ENCODE measurements at regions not wholly inside any gene's neighbourhood (a gene's known extent, or its start where the extent isn't known, plus 50 kb on each side); places are given as distances from the start of the nearest gene placed in this dataset.

- no peaks in the 10 kb centered on the region for H3K4me1 ChIP-seq (ENCODE audit: insufficient read depth, low read length)
- no peak overlapping the region for H4K8ac ChIP-seq (replicated peaks; ENCODE audit: insufficient read length, low read depth, low read length)
- H3K23ac ChIP-seq (ENCODE audit: insufficient read length, low read depth, low read length), result no peak overlapping the region
- H3K14ac ChIP-seq (ENCODE audit: insufficient read depth, low read length), result no peak overlapping the region
- H3K9me3 ChIP-seq (ENCODE audit: control insufficient read depth, low read depth, low read length), result no peaks in the 10 kb centered on the region
- H3K27ac ChIP-seq (ENCODE audit: insufficient read length, low read depth, low read length), result no peak overlapping the region
- H3K27me3 ChIP-seq (ENCODE audit: insufficient read depth, low read length), result no peaks in the 10 kb centered on the region
- H3K79me2 ChIP-seq (ENCODE audit: insufficient read depth, low read length), result no peaks in the 10 kb centered on the region
- no peak overlapping the region for H3K4me3 Mint-ChIP-seq
- no peak overlapping the region for H2BK20ac ChIP-seq (ENCODE audit: low read depth, low read length, poor library complexity, severe bottlenecking)
- no peak overlapping the region for H3K9ac ChIP-seq (ENCODE audit: extremely low read depth, insufficient read length, low read length)
- no peak overlapping the region for H2BK5ac ChIP-seq (ENCODE audit: insufficient read length, low read length)
- no peak overlapping the region for H4K91ac ChIP-seq (ENCODE audit: insufficient read length, low read depth, low read length)
- H3K4ac ChIP-seq (ENCODE audit: low read depth, low read length), result no peak overlapping the region
- no peak overlapping the region for H2AK5ac ChIP-seq (ENCODE audit: insufficient read length, low read length)
- no CpG with 5 or more reads among the region's 2 CpGs for WGBS (ENCODE audit: extremely low coverage, insufficient read length, low lambda C conversion rate)
- H3K4me1 Mint-ChIP-seq, result peaks cover 8 to 17% of the 10 kb centered on the region in 2 experiments; a peak in 3 of 4 replicates
- no peaks in the 10 kb centered on the region for H3K9me3 Mint-ChIP-seq
- H3T11ph ChIP-seq (ENCODE audit: low read length), result no peak overlapping the region
- no peaks in the 10 kb centered on the region for H3K79me1 ChIP-seq (ENCODE audit: insufficient read depth, low read depth, low read length, poor library complexity, severe bottlenecking)
- no peaks in the 10 kb centered on the region for H3K23me2 ChIP-seq (ENCODE audit: insufficient read length, low read depth, low read length, poor library complexity, severe bottlenecking)
- H2BK120ac ChIP-seq (ENCODE audit: low read depth, low read length, poor library complexity, severe bottlenecking), result no peak overlapping the region
- no peak for DNase-seq
- no peak overlapping the region for H3K18ac ChIP-seq (ENCODE audit: insufficient read length, low read depth, low read length)
- no peak overlapping the region for H2AFZ ChIP-seq (ENCODE audit: low read length)
- H3K56ac ChIP-seq (ENCODE audit: insufficient read length, low read depth, low read length), result no peak overlapping the region
- TF ChIP-seq CTCF (conservative IDR thresholded peaks at IDR 0.05), result no peak
- H4K5ac ChIP-seq (ENCODE audit: insufficient read length, low read depth, low read length), result no peak overlapping the region
- H4K20me1 ChIP-seq (ENCODE audit: control insufficient read depth, insufficient read depth, insufficient read length), result no peaks in the 10 kb centered on the region
- H3K27ac Mint-ChIP-seq, result no peak overlapping the region
- H3K36me3 Mint-ChIP-seq (ENCODE audit: insufficient read depth in 1 of 3, low read depth in 3 of 3), result no peaks in the 10 kb centered on the region
- no peak overlapping the region for H2BK12ac ChIP-seq (ENCODE audit: insufficient read length, low read depth, low read length)
- peaks cover 2% of the 10 kb centered on the region for H3K27me3 Mint-ChIP-seq (ENCODE audit: low read depth)
- H3K4me2 ChIP-seq (ENCODE audit: insufficient read depth, insufficient read length, low read length), result no peak overlapping the region
- H2BK15ac ChIP-seq (ENCODE audit: low read depth, low read length), result no peak overlapping the region
Measured at GRCh38 chr3:73225991-73226390, 164.5 kb downstream of the EBLN2 start.
